ENCODE measurements at regions not wholly inside any gene's neighbourhood (a gene's known extent, or its start where the extent isn't known, plus 50 kb on each side); places are given as distances from the start of the nearest gene placed in this dataset.

DNA sequence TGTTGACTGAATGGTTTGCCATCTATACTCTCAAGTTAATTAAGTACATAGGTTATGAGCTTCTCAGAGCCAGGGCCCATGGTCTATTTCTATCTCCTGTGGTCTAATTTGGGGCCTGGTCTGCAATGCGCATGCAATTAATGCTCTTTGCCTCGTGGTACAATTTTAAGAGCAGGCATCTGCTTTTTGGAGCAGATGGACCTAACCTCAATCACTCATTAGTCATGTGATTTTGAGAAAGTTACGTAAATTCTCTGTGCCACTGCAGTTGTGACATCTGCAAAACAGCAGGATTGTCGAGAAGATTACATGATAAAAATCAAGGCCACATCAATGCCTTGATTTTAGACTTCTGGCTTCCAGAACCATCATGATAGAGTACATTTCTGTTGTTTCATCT lies 543.7 kb upstream of the ADAMTS9 start:
- no peak for DNase-seq (ENCODE audit: low spot score)

DNA sequence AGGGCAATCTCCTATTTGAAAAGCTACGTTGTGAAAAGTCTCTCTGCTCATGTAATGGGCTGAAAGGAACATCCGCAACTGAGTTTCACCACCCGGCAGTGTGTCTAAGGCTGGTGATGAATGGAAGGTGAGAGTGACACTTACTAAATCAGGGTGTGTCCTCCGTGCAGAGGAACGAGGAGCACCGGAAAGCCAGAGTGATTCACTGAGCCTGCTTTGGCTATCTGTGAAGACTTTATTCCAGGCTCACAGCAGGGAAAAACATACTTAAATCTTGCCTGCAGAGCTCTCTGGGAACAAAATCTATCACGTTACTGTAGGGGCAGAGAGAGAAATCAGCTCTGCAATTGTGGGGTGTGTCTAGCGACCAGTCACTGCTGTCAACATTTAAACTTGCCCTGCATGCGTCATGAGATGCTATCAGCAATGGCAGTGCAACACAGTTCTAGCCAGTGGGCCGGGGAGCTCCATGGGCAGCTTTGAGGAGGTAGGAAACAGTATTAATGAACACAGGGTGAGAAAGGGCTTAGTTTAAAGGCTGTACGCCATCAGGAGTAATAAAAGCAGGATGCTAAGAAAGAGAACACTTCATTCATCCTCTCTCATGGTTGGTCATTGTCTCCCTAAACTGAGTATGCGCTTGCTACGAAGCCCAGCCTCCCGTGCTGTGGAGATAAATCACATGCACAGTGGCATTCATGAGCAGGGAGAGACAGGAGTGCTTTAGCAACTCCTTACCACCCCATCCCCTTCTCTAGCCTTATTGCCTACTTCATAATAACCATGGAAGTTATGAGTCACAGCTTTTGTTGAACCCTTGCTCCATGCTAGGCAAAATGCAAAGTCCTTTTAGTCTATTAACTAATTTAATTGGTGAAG lies 542.7 kb upstream of the ADAMTS9 start:
- DNase-seq (ENCODE audit: low spot score): no peak

DNA sequence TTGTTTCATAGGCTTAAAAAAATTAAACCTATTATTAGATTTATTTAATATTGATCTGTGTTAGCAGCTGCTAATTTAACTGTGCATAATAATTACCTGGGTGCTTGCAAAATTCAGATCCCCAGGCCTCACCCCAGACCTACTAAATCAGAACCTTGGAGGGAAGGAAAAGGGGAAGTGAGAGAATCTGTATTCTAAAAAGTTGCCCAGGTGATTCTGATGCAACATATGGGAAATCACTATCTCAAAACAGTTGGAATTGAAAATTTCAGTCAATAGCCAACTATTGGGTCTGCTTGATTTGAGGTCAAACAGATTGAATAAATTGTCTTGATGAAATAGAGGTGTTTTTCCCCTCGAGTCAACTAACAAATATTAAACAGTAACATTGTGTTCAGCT lies 538.5 kb upstream of the ADAMTS9 start:
- DNase-seq (ENCODE audit: low spot score): no peak

DNA sequence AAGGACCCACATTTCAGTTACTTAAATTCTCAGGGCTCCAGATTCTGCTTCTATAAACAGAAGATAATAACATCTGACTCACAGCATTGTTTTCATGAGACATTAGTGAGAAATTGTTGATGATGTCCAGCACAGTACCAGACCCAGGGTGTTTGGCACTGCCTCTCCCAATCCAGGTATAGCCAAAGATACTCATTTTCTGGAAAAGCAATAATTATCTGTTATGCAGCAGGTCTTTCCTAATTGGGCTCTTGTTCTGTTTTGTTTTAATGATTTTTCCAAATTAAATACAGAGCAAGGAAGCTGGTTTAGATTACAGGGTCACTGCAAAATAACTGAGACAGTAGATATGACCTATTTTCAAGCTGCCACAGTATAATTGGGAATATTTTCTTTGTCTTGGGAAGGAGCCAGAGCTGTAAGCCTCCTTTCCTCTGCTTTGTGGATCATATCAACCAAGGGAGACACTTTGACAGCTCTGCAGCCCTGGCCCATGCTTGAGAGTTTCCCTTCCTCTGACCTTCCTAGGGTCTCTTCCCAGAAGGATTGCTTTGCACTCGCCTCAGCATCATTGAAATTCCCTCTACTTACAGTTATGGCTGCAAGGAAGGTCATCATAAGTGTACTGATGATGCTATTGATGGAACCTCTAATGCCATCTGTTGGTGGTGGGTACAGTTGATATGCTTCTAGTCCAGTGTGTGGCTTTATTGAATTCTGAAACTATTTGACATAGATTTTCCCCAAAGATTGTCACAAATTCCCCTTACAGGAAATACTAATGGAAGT lies 522.4 kb upstream of the ADAMTS9 start:
- DNase-seq (ENCODE audit: low spot score): no peak

DNA sequence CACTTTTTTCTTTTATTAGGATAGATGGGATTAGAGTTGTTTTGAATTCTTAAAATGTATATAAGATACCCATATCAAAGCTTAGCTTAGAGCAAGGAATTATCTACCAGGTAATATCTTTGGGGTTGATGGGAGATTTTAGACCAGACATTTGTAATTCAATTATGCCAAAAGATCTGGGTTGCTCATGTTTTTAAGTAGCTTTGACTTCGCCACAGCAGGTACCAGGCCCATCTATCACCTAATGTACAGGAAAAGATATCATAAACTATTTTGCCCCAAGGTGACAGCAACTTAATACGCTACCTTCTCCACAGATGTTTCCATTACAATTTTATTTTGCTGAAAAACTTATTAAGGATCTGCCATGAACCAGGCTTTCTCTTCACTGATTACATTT lies 514.6 kb upstream of the ADAMTS9 start:
- no peak for DNase-seq (ENCODE audit: low spot score)

DNA sequence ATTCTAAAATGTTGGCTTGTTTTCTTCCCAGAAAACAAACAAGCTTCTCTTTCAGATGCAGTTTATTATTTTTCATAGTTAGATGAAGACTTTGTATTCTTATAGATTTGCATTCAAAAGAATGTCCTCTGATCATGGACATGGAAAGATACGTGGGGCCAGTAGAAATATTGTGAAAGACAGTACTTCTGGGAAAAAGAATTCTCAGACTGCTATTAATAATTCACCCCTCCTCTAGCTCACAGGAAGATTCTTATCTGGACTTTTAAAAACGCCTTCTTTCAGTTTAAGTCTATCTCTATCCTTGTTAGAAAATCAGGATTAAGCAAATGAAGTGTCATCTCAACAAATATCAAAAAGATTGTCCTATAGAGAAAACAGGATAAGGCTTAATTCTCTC lies 514.1 kb upstream of the ADAMTS9 start:
- DNase-seq (ENCODE audit: low spot score): no peak

DNA sequence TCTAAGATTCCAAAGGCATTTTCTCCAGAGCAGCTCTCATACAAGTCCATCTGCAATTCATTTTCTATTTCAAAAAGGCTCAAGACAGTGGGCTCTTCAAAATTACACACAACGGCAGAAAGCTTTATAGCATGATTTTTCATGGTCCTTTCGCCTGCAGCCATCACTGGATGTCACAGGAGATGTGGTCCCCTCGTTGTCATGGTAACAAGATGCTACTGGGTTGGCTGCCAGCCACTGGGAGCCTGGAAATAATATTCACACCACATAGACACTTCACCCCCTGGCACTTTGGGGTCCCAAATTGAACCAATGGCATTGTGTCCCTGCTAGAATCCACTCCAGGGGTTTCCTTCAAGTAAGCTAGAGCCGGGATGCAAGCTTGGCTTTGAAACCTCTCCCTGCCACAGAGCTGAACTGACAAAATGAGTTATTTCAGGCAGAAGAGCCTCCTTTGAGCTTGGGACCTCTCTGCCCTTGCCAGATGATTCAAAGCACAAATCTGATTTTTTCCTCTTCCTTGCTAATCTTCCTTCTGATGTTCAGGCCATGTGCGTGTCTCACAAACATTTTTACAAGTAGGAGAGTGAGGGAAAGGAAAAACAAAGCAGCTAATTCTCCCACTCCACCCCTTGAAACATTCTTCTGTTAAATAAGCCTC lies 512.6 kb upstream of the ADAMTS9 start:
- no peak for DNase-seq (ENCODE audit: low spot score)

DNA sequence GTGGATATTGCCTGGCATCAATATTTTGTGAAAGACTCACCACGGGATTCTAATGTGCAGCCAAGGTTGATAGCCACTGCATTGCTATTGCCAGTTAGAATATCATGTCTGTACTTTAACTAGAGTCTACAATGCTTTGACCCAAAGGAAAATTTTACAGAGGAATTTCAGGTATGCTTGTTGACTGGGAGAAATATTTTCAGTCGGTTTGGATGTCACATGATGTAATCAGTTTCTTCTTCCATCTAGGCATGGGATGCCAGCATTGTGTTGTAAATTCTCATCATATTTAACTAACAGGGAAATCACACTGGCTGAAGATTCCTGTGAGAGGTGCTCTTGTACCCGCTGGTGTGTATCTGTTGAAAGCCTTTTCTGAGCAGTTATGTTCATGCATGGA lies 508.9 kb upstream of the ADAMTS9 start:
- no peak for DNase-seq (ENCODE audit: low spot score)

DNA sequence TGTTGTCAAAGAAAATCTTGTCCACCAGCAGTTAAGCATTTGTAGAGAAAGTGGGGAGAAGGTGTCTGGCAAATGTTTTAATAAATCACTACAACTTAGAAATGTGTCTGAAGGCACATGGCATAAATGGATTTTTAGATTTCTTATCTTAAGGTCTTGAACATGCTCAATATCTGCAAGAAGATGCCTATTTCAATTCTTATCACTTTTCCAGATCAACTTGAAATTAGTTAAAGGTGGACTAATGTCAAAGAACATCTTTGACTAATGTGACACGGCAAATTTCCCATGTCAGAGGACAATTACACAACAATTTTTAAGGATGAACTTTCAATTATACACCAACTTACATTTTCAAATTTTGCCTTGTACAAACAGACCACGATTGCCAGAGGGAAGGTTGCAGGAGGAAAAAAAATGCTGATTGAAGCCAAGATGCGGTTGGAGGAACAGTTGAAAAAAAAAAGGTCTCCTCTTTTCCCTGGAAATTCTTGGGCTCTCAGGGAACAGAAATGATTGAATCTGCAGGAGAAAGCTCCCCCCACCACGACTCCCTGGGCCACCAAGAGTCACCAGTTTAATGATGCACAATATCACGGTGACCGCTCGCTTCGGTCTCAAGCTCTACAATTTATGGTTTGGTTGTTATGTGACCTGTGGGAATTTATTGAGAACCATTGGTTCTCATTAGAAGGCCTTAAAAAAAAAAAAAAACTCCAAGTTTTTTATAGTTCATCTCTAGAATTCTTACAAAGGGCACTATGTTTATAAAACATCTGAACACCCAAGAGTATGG lies 507.6 kb upstream of the ADAMTS9 start:
- DNase-seq (ENCODE audit: low spot score): no peak

DNA sequence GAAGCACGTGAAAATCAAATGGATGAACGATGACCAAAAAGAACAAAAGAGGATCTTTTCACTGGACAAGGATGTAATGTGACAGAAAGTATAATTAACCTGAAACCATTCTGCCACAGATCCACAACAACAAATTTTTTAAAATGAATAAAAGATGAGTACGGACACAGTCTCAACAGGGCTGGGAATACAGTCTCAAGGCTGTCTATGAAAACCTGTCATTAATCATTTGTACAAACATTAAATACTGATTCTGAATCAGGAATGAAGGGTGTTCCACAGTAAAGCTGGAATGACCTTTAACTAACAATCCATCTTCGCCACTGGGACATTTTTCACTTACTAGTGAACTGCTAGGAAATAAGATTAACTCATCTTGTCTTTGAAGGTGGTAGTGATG lies 506.9 kb upstream of the ADAMTS9 start:
- no peak for DNase-seq (ENCODE audit: low spot score)

DNA sequence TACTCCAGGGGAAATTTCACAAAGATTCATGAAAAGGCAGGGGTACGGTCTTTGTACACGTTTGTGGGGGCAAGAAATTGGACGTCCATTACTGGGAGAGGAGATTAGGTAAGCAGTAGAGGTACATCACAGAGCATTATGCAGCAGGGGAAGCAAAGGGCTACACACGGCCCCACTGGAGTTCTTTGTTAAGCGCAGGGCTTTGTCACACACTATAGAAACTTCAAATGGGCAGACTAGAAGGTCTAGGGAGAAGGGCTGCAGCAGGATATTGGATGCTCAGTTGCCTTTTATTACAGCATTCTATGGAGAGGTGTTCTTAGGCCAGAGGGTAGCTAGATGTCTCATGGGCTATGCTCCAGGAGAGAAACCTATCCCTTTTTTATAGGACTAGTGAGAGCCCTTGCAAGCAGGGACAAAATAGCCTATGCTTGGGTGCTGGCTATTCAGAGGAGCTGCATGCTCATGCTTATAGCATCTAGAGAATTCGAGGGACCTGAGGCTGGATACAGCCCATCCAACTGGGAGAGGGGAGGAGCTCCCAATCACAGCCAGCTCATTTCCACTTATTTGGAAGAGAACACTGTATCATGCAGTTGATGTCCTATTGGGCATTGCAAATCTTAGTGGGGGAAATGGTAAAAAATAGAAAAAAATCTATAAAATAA lies 506.4 kb upstream of the ADAMTS9 start:
- no peak for DNase-seq (ENCODE audit: low spot score)

DNA sequence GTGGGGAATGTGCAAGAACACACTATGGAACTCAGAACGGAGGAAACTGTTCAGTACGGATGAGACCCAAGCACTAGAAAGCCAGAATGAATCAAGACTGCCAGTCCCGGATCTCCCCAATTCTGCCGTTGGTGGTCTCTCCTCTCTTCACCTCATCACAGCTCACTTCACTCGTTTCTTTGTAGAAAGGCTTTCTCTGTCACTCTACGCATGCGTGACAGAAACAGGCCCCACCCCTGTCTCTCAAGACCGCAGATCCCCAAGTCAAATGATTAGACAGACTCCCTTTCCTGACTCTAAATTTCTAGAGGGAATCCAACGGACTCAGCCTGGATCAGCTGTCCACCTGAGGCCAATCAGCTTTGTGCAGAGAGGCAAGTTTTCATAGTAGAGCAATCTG lies 505.7 kb upstream of the ADAMTS9 start:
- no peak for DNase-seq (ENCODE audit: low spot score)

DNA sequence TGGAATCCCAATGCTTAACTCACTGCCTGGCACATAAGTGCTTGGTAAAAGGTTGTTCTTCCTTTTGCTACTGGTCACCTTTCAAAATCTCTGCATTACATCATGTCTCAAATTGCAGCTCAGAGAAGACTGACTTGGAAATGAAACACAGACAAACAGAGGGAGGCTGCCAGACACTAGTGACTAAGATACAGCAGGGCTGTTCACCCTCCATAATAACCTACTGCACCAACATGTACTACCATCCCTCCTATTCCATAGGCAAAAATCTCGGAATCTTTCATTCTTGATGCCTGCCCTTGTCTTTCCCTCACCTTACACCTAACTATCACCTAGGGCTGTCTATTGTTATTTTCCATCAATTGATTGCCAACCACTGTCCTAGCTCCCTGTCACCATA lies 502.3 kb upstream of the ADAMTS9 start:
- no peak for DNase-seq (ENCODE audit: low spot score)

DNA sequence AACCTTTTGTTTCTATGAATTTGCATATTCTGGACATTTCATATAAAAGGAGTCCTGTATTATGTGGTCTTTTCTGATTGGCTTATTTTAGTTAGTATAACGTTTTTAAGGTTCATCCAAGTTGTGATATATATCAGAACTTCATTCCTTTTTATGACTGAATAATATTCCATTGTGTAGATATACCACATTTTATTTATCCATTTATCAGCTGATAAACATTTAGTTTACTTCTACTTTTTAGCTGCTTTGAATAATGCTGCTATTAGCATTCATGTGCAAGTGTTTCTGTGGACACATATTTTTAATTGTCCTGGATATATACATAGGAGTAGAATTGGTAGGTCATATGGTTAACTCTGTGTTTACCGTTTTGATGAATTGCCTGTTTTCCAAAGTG lies 498.5 kb upstream of the ADAMTS9 start:
- no peak for DNase-seq (ENCODE audit: low spot score)

DNA sequence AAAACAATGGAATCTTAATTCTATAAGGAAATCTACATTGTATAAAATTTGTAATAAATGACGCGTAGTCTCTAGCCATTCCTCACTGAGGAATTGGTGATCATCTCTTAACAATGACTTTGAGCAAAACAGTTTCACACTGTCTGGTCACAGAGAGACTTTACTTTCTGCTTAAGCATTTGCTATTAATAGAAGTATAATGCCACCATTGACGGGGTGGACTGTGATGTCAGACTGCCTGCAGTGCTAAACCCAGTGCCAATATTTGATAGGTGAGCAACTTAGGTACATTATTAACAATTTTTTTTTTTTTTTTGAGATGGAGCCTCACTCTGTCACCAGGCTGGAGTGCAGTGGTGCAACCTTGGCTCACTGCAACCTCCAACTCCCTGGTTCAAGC lies 494.9 kb upstream of the ADAMTS9 start:
- no peak for DNase-seq (ENCODE audit: low spot score)

DNA sequence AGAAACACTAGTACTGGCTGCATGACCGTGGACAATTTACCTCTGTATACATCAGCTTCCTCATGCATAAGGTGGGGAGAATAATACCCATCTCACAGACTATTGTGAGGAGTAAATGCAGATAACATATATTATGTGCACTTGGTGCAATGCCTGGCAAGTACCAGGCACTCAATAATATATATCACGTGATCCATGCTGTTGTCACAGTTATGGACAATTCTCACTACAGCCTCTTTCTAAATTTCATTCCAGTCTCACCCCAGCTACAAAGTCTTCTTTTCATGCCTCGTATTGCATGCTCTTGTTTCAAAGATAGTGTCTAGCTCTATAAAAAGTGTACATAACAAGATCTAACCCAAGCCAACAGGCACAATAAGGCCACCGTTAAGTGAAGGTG lies 494.3 kb upstream of the ADAMTS9 start:
- DNase-seq (ENCODE audit: low spot score): no peak

DNA sequence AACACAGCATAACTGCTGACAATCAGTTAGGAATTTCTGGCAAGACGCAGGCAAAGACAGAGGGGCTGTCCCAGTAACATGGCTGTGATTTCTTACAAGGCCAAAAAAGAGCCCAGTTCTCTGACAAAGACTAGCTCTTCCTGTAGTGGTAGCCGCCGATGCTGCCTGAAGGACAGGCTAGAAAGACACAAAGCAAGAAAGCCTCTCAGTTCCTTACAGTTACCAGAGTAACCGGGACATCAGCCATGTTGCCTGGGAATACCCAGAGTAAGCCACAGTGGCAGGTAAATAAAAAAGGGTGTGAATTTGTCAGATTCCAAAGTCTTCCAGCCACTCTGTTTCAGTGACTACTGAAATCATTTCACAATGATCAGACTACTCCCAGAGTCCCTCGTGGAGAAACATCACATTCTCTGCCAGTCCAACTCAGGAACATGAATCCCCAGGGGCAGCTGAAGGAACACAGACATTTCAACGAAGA lies 493.6 kb upstream of the ADAMTS9 start:
- DNase-seq (ENCODE audit: low spot score): no peak

DNA sequence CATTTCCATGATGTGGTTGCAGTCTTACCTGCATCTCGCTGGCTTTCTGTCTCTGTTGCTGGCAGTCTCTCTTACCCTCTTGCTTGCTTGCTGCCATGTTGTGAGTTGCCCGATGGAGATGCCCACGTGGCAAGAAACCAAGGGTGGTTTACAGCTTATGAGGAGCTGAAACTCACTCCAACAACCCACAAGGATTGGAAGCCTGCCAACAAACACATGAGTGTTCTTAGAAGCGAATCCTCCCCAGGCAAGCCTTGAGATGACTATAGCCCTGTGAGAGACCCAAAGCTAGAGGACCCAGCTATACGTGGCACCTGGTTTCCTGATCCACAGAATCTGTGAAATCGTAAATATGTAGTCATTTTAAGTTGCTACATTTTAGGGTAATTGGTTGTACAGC lies 490.9 kb upstream of the ADAMTS9 start:
- DNase-seq (ENCODE audit: low spot score): no peak

DNA sequence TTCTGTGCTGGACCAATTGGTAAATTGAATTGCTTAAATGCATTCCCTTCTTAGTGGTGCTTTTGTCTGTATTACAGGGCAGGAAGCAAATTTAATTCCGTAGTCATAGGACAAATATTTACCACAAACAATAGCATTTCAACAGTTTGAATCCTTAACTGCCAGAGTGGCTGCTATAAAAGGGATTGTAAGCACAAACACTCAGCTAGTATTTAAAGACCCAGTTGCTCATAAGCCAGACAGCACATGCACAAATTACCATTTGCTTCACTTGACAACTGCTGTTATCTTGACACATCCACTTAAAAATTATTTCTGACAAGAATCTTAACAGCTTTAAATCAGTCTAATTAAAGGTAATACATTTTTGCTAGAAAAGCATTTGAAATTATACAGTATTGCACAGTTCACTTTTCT lies 490.2 kb upstream of the ADAMTS9 start:
- no peak for DNase-seq (ENCODE audit: low spot score)

DNA sequence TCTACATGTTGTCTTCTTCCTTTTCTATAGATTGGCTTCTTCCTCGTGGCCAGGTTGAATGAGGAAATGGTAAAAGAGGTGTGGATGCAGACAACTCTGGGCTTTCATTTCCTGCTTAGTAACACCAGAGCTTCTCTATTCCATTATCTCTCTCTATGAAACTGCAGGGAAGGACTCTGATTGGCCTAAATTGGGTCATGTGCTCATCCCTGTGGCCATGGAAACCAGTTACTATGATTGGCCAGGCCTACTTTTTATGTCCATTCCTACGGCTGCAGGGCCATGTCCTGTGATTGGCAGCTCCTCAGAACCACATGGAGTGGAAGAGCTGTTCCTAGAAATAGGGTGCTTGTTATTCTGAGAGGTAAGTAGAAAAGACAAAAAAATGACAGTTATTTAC lies 486.9 kb upstream of the ADAMTS9 start:
- no peak for DNase-seq (ENCODE audit: low spot score)

DNA sequence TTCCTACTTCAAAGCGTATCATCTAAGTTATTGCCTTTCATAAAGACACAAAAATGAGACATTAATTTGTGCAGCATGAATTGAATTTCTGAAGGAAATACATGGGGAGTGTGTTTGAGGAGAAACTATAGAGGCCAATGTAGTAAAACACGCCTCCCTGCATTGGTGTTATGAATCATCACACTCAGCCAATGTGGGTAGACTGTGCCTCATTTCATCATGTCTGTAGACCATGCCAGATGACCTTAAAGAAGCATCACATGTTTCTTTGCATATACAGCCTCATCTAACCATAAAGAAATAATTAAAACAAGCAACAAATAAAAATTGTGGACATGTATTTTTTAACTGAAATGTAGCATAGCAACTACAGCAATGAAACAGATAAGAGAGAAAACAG lies 486.0 kb upstream of the ADAMTS9 start:
- no peak for DNase-seq (ENCODE audit: low spot score)

Measured in HuH-7.5 (cell line).